CD14-positive monocyte (primary cell): ENCODE measurements at regions not wholly inside any gene's neighbourhood (a gene's known extent, or its start where the extent isn't known, plus 50 kb on each side); places are given as distances from the start of the nearest gene placed in this dataset.

ENCODE experiments used
- DNase-seq, 3 donors: peaks; one replicate each; pipeline ENCODE4 v3.0.0-alpha.2; 2011 to 2022
- H2AFZ ChIP-seq: 2 replicates; pipeline ENCODE4 v1.6.0; 2012; ENCODE audit warnings: mild to moderate bottlenecking, low read depth, low read length, inconsistent platforms; ENCODE audit not compliant: insufficient read depth, poor library complexity, severe bottlenecking
- H3K27ac ChIP-seq, 2 donors: 1 replicate in 1 of 2; 2 replicates in 1 of 2; pipeline ENCODE4 v1.5.1; 2012 to 2013; ENCODE audit warnings: low read length in 2 of 2, control low read depth in 1 of 2, inconsistent platforms in 1 of 2, low read depth in 1 of 2, mild to moderate bottlenecking in 1 of 2
- H3K27me3 ChIP-seq, 2 donors: one replicate each; pipeline versions ENCODE4 v1.6.0 to v1.6.1; 2011 to 2013; ENCODE audit warnings: low read length in 2 of 2; ENCODE audit not compliant: control insufficient read depth in 2 of 2, insufficient read depth in 2 of 2
- H3K36me3 ChIP-seq, 2 donors: replicated peaks in 1 of 2; 1 replicate in 1 of 2; 2 replicates in 1 of 2; pipeline versions ENCODE4 v1.5.1 to v1.6.1; 2012 to 2013; ENCODE audit warnings: low read length in 2 of 2, control low read depth in 1 of 2, inconsistent platforms in 1 of 2, mild to moderate bottlenecking in 1 of 2; ENCODE audit not compliant: insufficient read depth in 2 of 2, control insufficient read depth in 1 of 2
- H3K4me1 ChIP-seq, 2 donors: 1 replicate in 1 of 2; 2 replicates in 1 of 2; pipeline versions ENCODE4 v1.5.1 to v1.6.1; 2012 to 2013; ENCODE audit warnings: low read length in 2 of 2, control low read depth in 1 of 2, inconsistent platforms in 1 of 2, mild to moderate bottlenecking in 1 of 2, moderate library complexity in 1 of 2; ENCODE audit not compliant: insufficient read depth in 2 of 2, control insufficient read depth in 1 of 2
- H3K4me2 ChIP-seq: replicated peaks from 2 replicates; pipeline ENCODE3; 2012; ENCODE audit warnings: low read length, moderate library complexity, mild to moderate bottlenecking; ENCODE audit not compliant: poor library complexity, severe bottlenecking; ENCODE audit errors: extremely low read depth
- H3K4me3 ChIP-seq, 3 experiments: fragments of 200-600 bp in 1 of 3; sonication (generic) in 1 of 3; replicated peaks in 1 of 3; 1 replicate in 2 of 3; 2 replicates in 1 of 3; pipeline ENCODE4 v1.5.1; 2011 to 2013; ENCODE audit warnings: low read length in 3 of 3, mild to moderate bottlenecking in 3 of 3, control low read depth in 2 of 3, low read depth in 2 of 3, inconsistent platforms in 1 of 3, moderate library complexity in 1 of 3
- H3K79me2 ChIP-seq: 2 replicates; pipeline ENCODE4 v1.6.0; 2012; ENCODE audit warnings: mild to moderate bottlenecking, control low read depth, inconsistent platforms, low read length, moderate library complexity; ENCODE audit not compliant: insufficient read depth
- H3K9ac ChIP-seq: 2 replicates; pipeline ENCODE4 v1.6.0; 2017; ENCODE audit warnings: low read length, mild to moderate bottlenecking; ENCODE audit not compliant: insufficient read depth, poor library complexity, severe bottlenecking
- H3K9me3 ChIP-seq, 2 donors: replicated peaks in 1 of 2; 1 replicate in 1 of 2; 2 replicates in 1 of 2; pipeline versions ENCODE4 v1.5.1 to v1.6.1; 2012 to 2013; ENCODE audit warnings: low read length in 2 of 2, control low read depth in 1 of 2; ENCODE audit not compliant: control insufficient read depth in 1 of 2, insufficient read depth in 1 of 2
- H4K20me1 ChIP-seq: 2 replicates; pipeline ENCODE4 v1.6.0; 2012; ENCODE audit warnings: mild to moderate bottlenecking, low read length, control low read depth, moderate library complexity; ENCODE audit not compliant: insufficient read depth
- H3K27ac Mint-ChIP-seq, 7 donors: one replicate each; pipeline ENCODE4 v1.8.0; 2020; ENCODE audit warnings: mild to moderate bottlenecking in 7 of 7, mixed read lengths in 7 of 7, moderate library complexity in 6 of 7, inconsistent platforms in 2 of 7
- H3K27me3 Mint-ChIP-seq, 3 donors: one replicate each; pipeline ENCODE4 v1.8.0; 2021 to 2022; ENCODE audit warnings: low read depth in 3 of 3, mild to moderate bottlenecking in 3 of 3, mixed read lengths in 3 of 3, moderate library complexity in 3 of 3, inconsistent platforms in 1 of 3
- H3K36me3 Mint-ChIP-seq, 2 donors: one replicate each; pipeline ENCODE4 v1.8.0; 2020; ENCODE audit warnings: mixed read lengths in 2 of 2, inconsistent platforms in 1 of 2, mild to moderate bottlenecking in 1 of 2
- H3K4me1 Mint-ChIP-seq: one replicate; pipeline ENCODE4 v1.8.0; 2020; ENCODE audit warnings: mild to moderate bottlenecking, mixed read lengths
- H3K4me3 Mint-ChIP-seq, 2 donors: one replicate each; pipeline ENCODE4 v1.8.0; 2020; ENCODE audit warnings: mild to moderate bottlenecking in 2 of 2, mixed read lengths in 2 of 2, moderate library complexity in 1 of 2
- H3K9me3 Mint-ChIP-seq, 7 donors: one replicate each; pipeline ENCODE4 v1.8.0; 2020 to 2022; ENCODE audit warnings: mixed read lengths in 7 of 7, mild to moderate bottlenecking in 6 of 7, moderate library complexity in 6 of 7, inconsistent platforms in 2 of 7
- CTCF ChIP-seq: fragments of 200-600 bp; IDR thresholded peaks from one replicate; pipeline ENCODE4 v1.8.0; 2022; ENCODE audit warnings: antibody characterized with exemption, mild to moderate bottlenecking
- WGBS: methylation state at CpG from one replicate; pipeline ENCODE4 v1.1.5; 2013; ENCODE audit warnings: missing lambda C conversion rate; ENCODE audit not compliant: insufficient coverage; 5-methylcytosine and 5-hydroxymethylcytosine counted together
- intact Hi-C, 2 donors: fragments of 100-400 bp; cut with micrococcal nuclease; formaldehyde crosslinking; loops; one replicate each; pipeline versions ENCODE4 v1.15.0 to v1.15.1; 2023

- TF ChIP-seq CTCF = no peak
These were observed 322.2 kb downstream of the LMX1A start for GRCh38 chr1:165034136-165034809.

GRCh38 chr1:165031001-165031400 lies 325.5 kb downstream of the LMX1A start:
- TF ChIP-seq CTCF = no peak
- H3K4me1 Mint-ChIP-seq = no peaks in the 10 kb centered on the region
- no peaks in the 10 kb centered on the region for H3K79me2 ChIP-seq
- H2AFZ ChIP-seq = no peak overlapping the region
- H3K9me3 ChIP-seq = peaks cover 0 to 2% of the 10 kb centered on the region in 2 donors
- intact Hi-C loops = no loop called here
- H3K36me3 Mint-ChIP-seq = no peaks in the 10 kb centered on the region
- peaks cover 0 to 2% (median 0%) of the 10 kb centered on the region in 3 donors for H3K27me3 Mint-ChIP-seq
- no peak overlapping the region for H3K4me3 Mint-ChIP-seq
- no peak overlapping the region for H3K27ac Mint-ChIP-seq
- DNase-seq = no peak
- peaks cover 0 to 6% (median 2%) of the 10 kb centered on the region in 7 donors for H3K9me3 Mint-ChIP-seq
- no peaks in the 10 kb centered on the region for H3K4me1 ChIP-seq
- H3K4me2 ChIP-seq = no peak overlapping the region
- WGBS = no CpG with 5 or more reads among the region's 2 CpGs
- no peaks in the 10 kb centered on the region for H3K36me3 ChIP-seq
- no peak overlapping the region for H3K9ac ChIP-seq
- H3K4me3 ChIP-seq = no peak overlapping the region
- no peaks in the 10 kb centered on the region for H4K20me1 ChIP-seq
- H3K27me3 ChIP-seq = no peaks in the 10 kb centered on the region
- no peak overlapping the region for H3K27ac ChIP-seq

More at GRCh38 chr1:165034136-165034809, 322.2 kb downstream of the LMX1A start:
- Mint-ChIP-seq H3K27ac (no peak overlapping the region), H3K9me3 (peaks cover 0 to 6% (median 2%) of the 10 kb centered on the region in 7 donors), H3K4me3 (no peak overlapping the region), H3K4me1 (no peaks in the 10 kb centered on the region), H3K36me3 (no peaks in the 10 kb centered on the region), H3K27me3 (peaks cover 0 to 2% (median 0%) of the 10 kb centered on the region in 3 donors)
- Histone ChIP-seq H3K9ac (no peak overlapping the region), H3K79me2 (no peaks in the 10 kb centered on the region), H3K27me3 (no peaks in the 10 kb centered on the region), H3K27ac (no peak overlapping the region), H3K36me3 (no peaks in the 10 kb centered on the region), H3K4me3 (no peak overlapping the region), H4K20me1 (no peaks in the 10 kb centered on the region), H3K9me3 (peaks cover 0 to 4% of the 10 kb centered on the region in 2 donors), H3K4me1 (no peaks in the 10 kb centered on the region), H3K4me2 (no peak overlapping the region), H2AFZ (no peak overlapping the region)
- intact Hi-C loops = no loop called here
- WGBS = 93% methylated on average over 2 of the region's 3 CpGs
- DNase-seq = no peak
